ENCODE measurements at regions not wholly inside any gene's neighbourhood (a gene's known extent, or its start where the extent isn't known, plus 50 kb on each side); places are given as distances from the start of the nearest gene placed in this dataset.

DNA sequence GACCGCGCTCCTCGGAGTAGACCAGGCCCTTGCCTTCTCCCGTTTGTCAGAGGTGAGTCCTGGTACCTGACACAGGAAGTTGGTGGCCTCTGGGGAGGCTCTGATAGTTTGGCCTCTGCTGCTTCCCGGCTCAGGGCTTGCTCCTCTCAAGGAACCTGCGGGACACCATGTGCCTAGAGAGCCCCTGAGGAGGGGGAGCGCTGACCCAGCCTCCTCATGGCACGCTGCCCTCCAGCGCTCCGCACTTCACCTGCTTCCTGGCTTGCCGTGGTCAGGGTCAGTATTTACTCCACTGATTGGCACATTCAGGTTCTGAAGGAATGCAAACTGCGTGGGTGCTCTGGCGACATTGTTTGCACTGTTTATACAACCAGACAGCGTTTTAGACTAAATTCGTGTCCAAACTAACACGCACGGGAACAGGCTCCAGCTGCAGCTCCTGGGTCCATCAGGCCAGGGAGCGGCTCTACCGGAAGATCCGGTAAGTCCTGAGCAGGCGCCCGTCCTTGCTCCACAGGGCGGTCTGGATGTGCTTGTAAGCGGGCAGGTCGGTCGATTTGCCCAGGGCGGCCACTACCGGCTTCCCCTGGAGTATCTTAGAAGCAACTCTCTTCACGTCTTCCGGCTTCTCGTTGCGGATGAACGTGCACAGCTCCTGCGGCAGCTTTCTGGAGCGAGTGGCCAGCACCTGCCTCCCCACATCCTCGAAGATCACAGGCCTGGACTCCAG is 121.6 kb upstream of the GRID2 start:
- no peak overlapping the region for H3K4me3 ChIP-seq (ENCODE audit: control insufficient read depth, low read depth, low read length)
- no peak for TF ChIP-seq CTCF (conservative IDR thresholded peaks at IDR 0.05; ENCODE audit: control insufficient read depth, insufficient read depth, low read depth, low read length)
- DNase-seq (ENCODE audit: low read depth), result no peak

GRCh38 chr4:92182736-92183407 is 120.9 kb upstream of the GRID2 start:
- no peak overlapping the region for H3K4me3 ChIP-seq (ENCODE audit: control insufficient read depth, low read depth, low read length)
- TF ChIP-seq CTCF (conservative IDR thresholded peaks at IDR 0.05; ENCODE audit: control insufficient read depth, insufficient read depth, low read depth, low read length), result no peak
- DNase-seq (ENCODE audit: low read depth), result no peak

GRCh38 chr4:92183825-92184224 is 119.9 kb upstream of the GRID2 start:
- no peak for TF ChIP-seq CTCF (conservative IDR thresholded peaks at IDR 0.05; ENCODE audit: control insufficient read depth, insufficient read depth, low read depth, low read length)
- no peak for DNase-seq (ENCODE audit: low read depth)
- no peak overlapping the region for H3K4me3 ChIP-seq (ENCODE audit: control insufficient read depth, low read depth, low read length)

DNA sequence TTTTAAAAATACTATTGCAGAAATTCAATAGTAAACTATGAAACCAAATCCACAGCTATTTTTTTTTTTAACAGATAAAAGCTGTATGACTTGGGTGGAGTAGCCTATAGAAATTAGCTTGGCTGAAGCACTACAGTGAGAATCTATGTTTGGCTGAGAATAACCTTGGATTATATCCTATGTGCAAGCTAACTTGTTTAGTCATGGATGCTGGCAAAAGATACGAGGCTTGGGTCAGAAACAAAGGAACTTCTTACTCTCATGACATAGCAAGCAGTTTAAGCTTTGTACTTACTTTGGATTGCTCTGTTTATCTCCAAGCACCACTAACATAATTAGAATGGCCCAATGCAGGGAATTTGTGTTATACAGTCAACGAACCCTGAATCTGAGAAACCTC is 119.2 kb upstream of the GRID2 start:
- no peak overlapping the region for H3K4me3 ChIP-seq (ENCODE audit: control insufficient read depth, low read depth, low read length)
- no peak for TF ChIP-seq CTCF (conservative IDR thresholded peaks at IDR 0.05; ENCODE audit: control insufficient read depth, insufficient read depth, low read depth, low read length)
- no peak for DNase-seq (ENCODE audit: low read depth)

GRCh38 chr4:92186239-92186638 is 117.5 kb upstream of the GRID2 start:
- H3K4me3 ChIP-seq (ENCODE audit: control insufficient read depth, low read depth, low read length), result no peak overlapping the region
- DNase-seq (ENCODE audit: low read depth), result no peak
- TF ChIP-seq CTCF (conservative IDR thresholded peaks at IDR 0.05; ENCODE audit: control insufficient read depth, insufficient read depth, low read depth, low read length), result no peak

DNA sequence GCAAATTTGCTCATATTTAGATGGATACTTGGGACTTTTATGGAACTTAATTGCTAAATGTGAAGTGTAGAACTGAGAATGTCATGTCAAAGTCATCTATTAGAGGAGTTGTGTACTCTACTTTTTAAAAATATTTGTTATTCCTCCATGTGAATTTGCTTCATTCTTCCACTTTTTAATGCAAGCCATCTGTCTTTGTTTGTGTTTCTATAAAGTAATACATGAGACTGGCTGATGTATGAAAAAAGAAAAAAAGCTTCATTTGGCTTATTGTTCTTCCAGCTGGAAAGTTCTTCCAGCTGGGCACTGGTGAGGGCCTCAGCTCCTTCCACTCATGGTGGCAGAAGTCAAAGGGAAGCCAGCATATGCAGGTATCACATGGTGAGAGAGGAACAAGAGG is 114.6 kb upstream of the GRID2 start:
- TF ChIP-seq CTCF (conservative IDR thresholded peaks at IDR 0.05; ENCODE audit: control insufficient read depth, insufficient read depth, low read depth, low read length), result no peak
- no peak overlapping the region for H3K4me3 ChIP-seq (ENCODE audit: control insufficient read depth, low read depth, low read length)
- no peak for DNase-seq (ENCODE audit: low read depth)
